Caco-2 (cell line): ENCODE measurements at regions not wholly inside any gene's neighbourhood (a gene's known extent, or its start where the extent isn't known, plus 50 kb on each side); places are given as distances from the start of the nearest gene placed in this dataset.

Experiments
- BruUV-seq: library from RNA; stranded (reverse); fragments of 400-500 nt; replicated peaks from 2 replicates; lab custom pipeline; 2021; lab: Mats Ljungman, UMichigan
- CTCF ChIA-PET: fragments of 300-600 bp; sonication (Branson Sonifier 250); formaldehyde crosslinking; loops from one replicate; lab custom pipeline; 2022; ENCODE audit warnings: antibody characterized with exemption; lab: Charles Lee
- POLR2A ChIA-PET: fragments of 300-600 bp; sonication (Branson Sonifier 250); formaldehyde crosslinking; loops from one replicate; lab custom pipeline; 2022; ENCODE audit warnings: antibody characterized with exemption; lab: Charles Lee
- DNase-seq, 2 experiments: peaks; one replicate each; pipeline versions ENCODE4 v3.0.0 to v3.0.0-alpha.2; 2020 to 2022
- H3K27me3 ChIP-seq: replicated peaks from 2 replicates; pipeline ENCODE4 v1.6.0; 2011; ENCODE audit warnings: low read length; ENCODE audit not compliant: control insufficient read depth, insufficient read depth
- H3K36me3 ChIP-seq: 2 replicates; pipeline ENCODE4 v1.5.1; 2011; ENCODE audit warnings: low read length; ENCODE audit not compliant: control insufficient read depth, insufficient read depth
- H3K4me1 ChIP-seq: fragments of 250-450 bp; sonication (Bioruptor Pico); 2 replicates; pipeline ENCODE4 v1.5.1; 2020; ENCODE audit warnings: mild to moderate bottlenecking
- H3K4me3 ChIP-seq: 2 replicates; pipeline ENCODE4 v1.5.1; 2011; ENCODE audit warnings: low read depth, mild to moderate bottlenecking, control low read depth, low read length
- H3K9me3 ChIP-seq: fragments of 250-450 bp; sonication (Bioruptor Pico); 2 replicates; pipeline ENCODE4 v1.5.1; 2020; ENCODE audit warnings: mild to moderate bottlenecking, moderate library complexity
- H3K27ac Mint-ChIP-seq: one replicate; pipeline ENCODE4 v1.8.0; 2022; ENCODE audit warnings: mixed read lengths; ENCODE audit not compliant: unreplicated experiment
- H3K27me3 Mint-ChIP-seq: one replicate; pipeline ENCODE4 v1.8.0; 2022; ENCODE audit warnings: mixed read lengths; ENCODE audit not compliant: insufficient read depth, unreplicated experiment
- H3K36me3 Mint-ChIP-seq: one replicate; pipeline ENCODE4 v1.8.0; 2022; ENCODE audit warnings: mild to moderate bottlenecking, mixed read lengths; ENCODE audit not compliant: insufficient read depth, unreplicated experiment
- H3K4me1 Mint-ChIP-seq: one replicate; pipeline ENCODE4 v1.8.0; 2022; ENCODE audit warnings: low read depth, mixed read lengths; ENCODE audit not compliant: unreplicated experiment
- H3K4me3 Mint-ChIP-seq: one replicate; pipeline ENCODE4 v1.8.0; 2022; ENCODE audit warnings: mild to moderate bottlenecking, moderate library complexity, mixed read lengths; ENCODE audit not compliant: unreplicated experiment
- H3K9me3 Mint-ChIP-seq: one replicate; pipeline ENCODE4 v1.8.0; 2022; ENCODE audit warnings: mixed read lengths; ENCODE audit not compliant: unreplicated experiment
- CTCF ChIP-seq, 2 experiments: fragments of 200-600 bp in 1 of 2; IDR thresholded peaks; 1 replicate in 1 of 2; 2 replicates in 1 of 2; pipeline versions ENCODE4 v1.5.1 to v1.8.0; 2011 to 2022; ENCODE audit warnings: antibody characterized with exemption in 1 of 2, control low read depth in 1 of 2, inconsistent platforms in 1 of 2, low read depth in 1 of 2, low read length in 1 of 2, mild to moderate bottlenecking in 1 of 2, moderate library complexity in 1 of 2; ENCODE audit not compliant: insufficient read depth in 1 of 2, severe bottlenecking in 1 of 2, unreplicated experiment in 1 of 2
- intact Hi-C: fragments of 100-400 bp; cut with micrococcal nuclease; formaldehyde crosslinking; loops from one replicate; pipeline ENCODE4 v1.10.0; 2022; ENCODE audit not compliant: unreplicated experiment

- Histone ChIP-seq H3K4me3 (no peak overlapping the region), H3K4me1 (no peaks in the 10 kb centered on the region), H3K36me3 (no peaks in the 10 kb centered on the region), H3K9me3 (no peaks in the 10 kb centered on the region), H3K27me3 (no peaks in the 10 kb centered on the region)
- H3K4me1 Mint-ChIP-seq, result no peaks in the 10 kb centered on the region
- no peak overlapping the region for H3K4me3 Mint-ChIP-seq
- peaks cover 14% of the 10 kb centered on the region for H3K27me3 Mint-ChIP-seq
- POLR2A ChIA-PET, result no interaction called here
- intact Hi-C loops, result no loop called here
- H3K36me3 Mint-ChIP-seq, result no peaks in the 10 kb centered on the region
- no peaks in the 10 kb centered on the region for H3K9me3 Mint-ChIP-seq
- CTCF ChIA-PET, result no interaction called here
- TF ChIP-seq CTCF (IDR thresholded peaks at IDR 0.05; ENCODE audit: insufficient read depth in 1 of 2, low read depth in 1 of 2, low read length in 1 of 2, severe bottlenecking in 1 of 2, unreplicated experiment in 1 of 2), result no peak
- BruUV-seq, result no TSS peak
- no peak overlapping the region for H3K27ac Mint-ChIP-seq
- DNase-seq, result no peak
These were observed 387.7 kb upstream of the IRX4 start for GRCh38 chr5:2270467-2270866.

- H3K9me3 Mint-ChIP-seq, result no peaks in the 10 kb centered on the region
- H3K27ac Mint-ChIP-seq, result no peak overlapping the region
- no peaks in the 10 kb centered on the region for H3K4me1 Mint-ChIP-seq
- POLR2A ChIA-PET, result no interaction called here
- DNase-seq, result no peak
- CTCF ChIA-PET, result no interaction called here
- no peaks in the 10 kb centered on the region for H3K36me3 Mint-ChIP-seq
- Histone ChIP-seq H3K4me1 (no peaks in the 10 kb centered on the region), H3K9me3 (no peaks in the 10 kb centered on the region), H3K4me3 (no peak overlapping the region), H3K27me3 (no peaks in the 10 kb centered on the region), H3K36me3 (no peaks in the 10 kb centered on the region)
- intact Hi-C loops, result no loop called here
- no TSS peak for BruUV-seq
- no peak overlapping the region for H3K4me3 Mint-ChIP-seq
- TF ChIP-seq CTCF (IDR thresholded peaks at IDR 0.05; ENCODE audit: insufficient read depth in 1 of 2, low read depth in 1 of 2, low read length in 1 of 2, severe bottlenecking in 1 of 2, unreplicated experiment in 1 of 2), result no peak
- peaks cover 14% of the 10 kb centered on the region for H3K27me3 Mint-ChIP-seq
These were observed 386.9 kb upstream of the IRX4 start for GRCh38 chr5:2269656-2270055.

- Mint-ChIP-seq H3K4me3 (no peak overlapping the region), H3K36me3 (no peaks in the 10 kb centered on the region), H3K4me1 (no peaks in the 10 kb centered on the region), H3K9me3 (no peaks in the 10 kb centered on the region), H3K27me3 (peaks cover 14% of the 10 kb centered on the region), H3K27ac (no peak overlapping the region)
- Histone ChIP-seq H3K4me3 (no peak overlapping the region), H3K4me1 (no peaks in the 10 kb centered on the region), H3K9me3 (no peaks in the 10 kb centered on the region), H3K36me3 (no peaks in the 10 kb centered on the region), H3K27me3 (no peaks in the 10 kb centered on the region)
- CTCF ChIA-PET, result no interaction called here
- no peak for DNase-seq
- no TSS peak for BruUV-seq
- intact Hi-C loops, result no loop called here
- POLR2A ChIA-PET, result no interaction called here
- TF ChIP-seq CTCF (IDR thresholded peaks at IDR 0.05; ENCODE audit: insufficient read depth in 1 of 2, low read depth in 1 of 2, low read length in 1 of 2, severe bottlenecking in 1 of 2, unreplicated experiment in 1 of 2), result no peak
These were observed 385.3 kb upstream of the IRX4 start for GRCh38 chr5:2267991-2268390.
